ENCODE measurements at regions not wholly inside any gene's neighbourhood (a gene's known extent, or its start where the extent isn't known, plus 50 kb on each side); places are given as distances from the start of the nearest gene placed in this dataset.
"Not testable (repeated sequence)": the region's sequence is repeated elsewhere in the genome, so short reads cannot be mapped to it uniquely, and the experiment has no call there.

GRCh38 chr2:64277101-64277849, 133.1 kb upstream of the PELI1 start (continued):
- TF ChIP-seq ATF3 (IDR thresholded peaks at IDR 0.05; ENCODE audit: insufficient read depth, low read depth, low read length) (no peak), EGR1 (IDR thresholded peaks at IDR 0.05; ENCODE audit: borderline replicate concordance, low read depth, low read length) (no peak), ASH2L (IDR thresholded peaks at IDR 0.05; ENCODE audit: low read length) (peak; percentile 13), SP1 (IDR thresholded peaks at IDR 0.05; ENCODE audit: low read depth, low read length) (peak; percentile 22; the same call in 1 of the 2 replicates), YY1 (IDR thresholded peaks at IDR 0.05; ENCODE audit: low read depth, low read length) (no peak), RFX5 (IDR thresholded peaks at IDR 0.05; ENCODE audit: borderline replicate concordance, low read depth, low read length) (no peak), CHD2 (IDR thresholded peaks at IDR 0.05; ENCODE audit: low read length) (no peak), E2F6 (IDR thresholded peaks at IDR 0.05) (no peak), NRF1 (IDR thresholded peaks at IDR 0.05; ENCODE audit: low read depth, low read length) (no peak), MAX (IDR thresholded peaks at IDR 0.05) (no peak)

- ChIA-PET CTCF (ENCODE audit: partially characterized antibody) (interaction anchor here (0.8 to 2.1 kb wide), 3 partner anchors 17 to 47 kb away, joined by 3 to 5 read pairs (median 3); no protein-coding TSS in a partner anchor), POLR2A (ENCODE audit: partially characterized antibody) (interaction anchor here (1.3 kb wide), 1 partner anchor 23 kb away, joined by 3 read pairs; no protein-coding TSS in a partner anchor)
- not testable (repeated sequence) for DNase-seq (ENCODE audit: low read depth in 1 of 2, low spot score in 2 of 2); H3K79me2 ChIP-seq (ENCODE audit: control insufficient read depth in 1 of 2, insufficient read depth in 2 of 2, low read length in 2 of 2); H3K56ac ChIP-seq (replicated peaks; ENCODE audit: insufficient read length, low read depth, low read length); H2BK15ac ChIP-seq (ENCODE audit: low read length); H2BK5ac ChIP-seq (ENCODE audit: low read depth, low read length); H3K27ac ChIP-seq (ENCODE audit: low read depth, low read length); H4K5ac ChIP-seq (ENCODE audit: insufficient read length, low read depth, low read length); H4K8ac ChIP-seq (ENCODE audit: extremely low read depth, insufficient read depth, low read length); H2AK5ac ChIP-seq (ENCODE audit: low read depth, low read length); H3K14ac ChIP-seq (ENCODE audit: insufficient read length); H2BK20ac ChIP-seq (ENCODE audit: low read length); H4K91ac ChIP-seq (replicated peaks; ENCODE audit: insufficient read length, low read length); H3K36me3 ChIP-seq (ENCODE audit: control insufficient read depth in 2 of 4, insufficient read depth in 4 of 4, low read length in 3 of 4); H3K18ac ChIP-seq (ENCODE audit: extremely low read depth, low read length); H3K27me3 ChIP-seq (replicated peaks in 1 of 4; ENCODE audit: control insufficient read depth in 3 of 4, extremely low read depth in 1 of 4, insufficient read depth in 3 of 4, low read length in 3 of 4); H3K9ac ChIP-seq (replicated peaks in 1 of 4; ENCODE audit: extremely low read depth in 1 of 4, low read depth in 3 of 4, low read length in 3 of 4); H4K20me1 ChIP-seq (replicated peaks in 1 of 2; ENCODE audit: control insufficient read depth in 1 of 2, insufficient read depth in 2 of 2, low read length in 2 of 2); H2BK12ac ChIP-seq (ENCODE audit: low read depth, low read length); FAIRE-seq; H3K79me1 ChIP-seq (ENCODE audit: low read depth, low read length); H3K23ac ChIP-seq (ENCODE audit: insufficient read length); H3K4me3 ChIP-seq (ENCODE audit: extremely low read depth in 1 of 4, insufficient read depth in 2 of 4, low read depth in 3 of 4, low read length in 4 of 4); H3K4ac ChIP-seq (replicated peaks; ENCODE audit: insufficient read length, low read depth, low read length); H3K4me2 ChIP-seq (ENCODE audit: insufficient read depth in 1 of 2, low read depth in 2 of 2, low read length in 2 of 2); H3K23me2 ChIP-seq (ENCODE audit: low read depth, low read length); H2AFZ ChIP-seq (ENCODE audit: low read length); H2BK120ac ChIP-seq (replicated peaks; ENCODE audit: low read depth, low read length); H3K9me3 ChIP-seq (ENCODE audit: insufficient read depth in 2 of 2, low read depth in 1 of 2, low read length in 1 of 2)
- WGBS, 2 experiments (ENCODE audit: extremely low coverage in 1 of 2, insufficient coverage in 1 of 2, insufficient read length in 1 of 2, insufficient replicate concordance in 2 of 2, low coverage in 1 of 2, low lambda C conversion rate in 2 of 2, missing lambda C conversion rate in 1 of 2): 50% methylated on average over 1 of the region's 2 CpGs; no CpG with 5 or more reads in 1 of the 2 experiments
- H3K4me1 ChIP-seq (replicated peaks in 1 of 4; ENCODE audit: control insufficient read depth in 3 of 4, insufficient read depth in 4 of 4, low read length in 3 of 4): peaks cover 17 to 22% (median 18%) of the 10 kb centered on the region in 4 experiments
Observed at GRCh38 chr2:64280812-64281211, 136.6 kb upstream of the PELI1 start.

Measured in H1 (cell line).